GM13977 (cell line): ENCODE measurements at regions not wholly inside any gene's neighbourhood (a gene's known extent, or its start where the extent isn't known, plus 50 kb on each side); places are given as distances from the start of the nearest gene placed in this dataset.
"Not testable (repeated sequence)": the region's sequence is repeated elsewhere in the genome, so short reads cannot be mapped to it uniquely, and the experiment has no call there.

Experiments
- DNase-seq: peaks from one replicate; pipeline ENCODE4 v3.0.0; 2012; ENCODE audit warnings: low spot score
- in situ Hi-C: fragments of 300-500 bp; cut with MboI; formaldehyde crosslinking; loops from one replicate; pipeline ENCODE4 v1.12.0; 2022; ENCODE audit warnings: low sequenced_read_pairs, low pct_unique_long_range_greater_than_20kb, mixed read lengths, inconsistent platforms; ENCODE audit not compliant: unreplicated experiment
- TF ChIP-seq, protein P1 (sequence below): IDR thresholded peaks from 2 replicates; pipeline ENCODE4 v1.5.1; 2012; ENCODE audit warnings: mild to moderate bottlenecking, control low read depth; ENCODE audit not compliant: insufficient read depth; ENCODE audit errors: extremely low read depth, missing control alignments

DNA sequence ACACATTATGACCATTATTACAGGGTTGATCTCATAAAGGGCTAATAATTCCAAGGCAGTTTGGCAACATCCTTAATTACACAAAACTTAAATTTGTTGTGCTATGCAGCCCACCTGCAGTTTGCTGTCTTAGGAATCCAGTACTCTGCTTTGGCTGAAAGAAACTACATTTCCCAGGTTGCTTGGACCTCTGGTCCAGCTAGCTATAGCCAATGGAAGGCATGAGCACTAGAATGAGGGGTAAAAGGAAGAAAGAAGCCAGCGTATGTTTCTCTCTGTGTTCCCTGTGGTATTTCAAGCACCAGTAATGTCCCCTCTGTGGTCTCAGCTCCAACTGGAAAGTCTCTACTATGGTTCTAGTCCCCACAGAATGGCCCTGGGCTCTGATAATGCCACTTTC, 84.3 kb upstream of the TSC22D2 start:
- DNase-seq, result no peak
- in situ Hi-C loops, result no loop called here
- TF ChIP-seq, protein P1, sequence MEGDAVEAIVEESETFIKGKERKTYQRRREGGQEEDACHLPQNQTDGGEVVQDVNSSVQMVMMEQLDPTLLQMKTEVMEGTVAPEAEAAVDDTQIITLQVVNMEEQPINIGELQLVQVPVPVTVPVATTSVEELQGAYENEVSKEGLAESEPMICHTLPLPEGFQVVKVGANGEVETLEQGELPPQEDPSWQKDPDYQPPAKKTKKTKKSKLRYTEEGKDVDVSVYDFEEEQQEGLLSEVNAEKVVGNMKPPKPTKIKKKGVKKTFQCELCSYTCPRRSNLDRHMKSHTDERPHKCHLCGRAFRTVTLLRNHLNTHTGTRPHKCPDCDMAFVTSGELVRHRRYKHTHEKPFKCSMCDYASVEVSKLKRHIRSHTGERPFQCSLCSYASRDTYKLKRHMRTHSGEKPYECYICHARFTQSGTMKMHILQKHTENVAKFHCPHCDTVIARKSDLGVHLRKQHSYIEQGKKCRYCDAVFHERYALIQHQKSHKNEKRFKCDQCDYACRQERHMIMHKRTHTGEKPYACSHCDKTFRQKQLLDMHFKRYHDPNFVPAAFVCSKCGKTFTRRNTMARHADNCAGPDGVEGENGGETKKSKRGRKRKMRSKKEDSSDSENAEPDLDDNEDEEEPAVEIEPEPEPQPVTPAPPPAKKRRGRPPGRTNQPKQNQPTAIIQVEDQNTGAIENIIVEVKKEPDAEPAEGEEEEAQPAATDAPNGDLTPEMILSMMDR, result no peak

DNA sequence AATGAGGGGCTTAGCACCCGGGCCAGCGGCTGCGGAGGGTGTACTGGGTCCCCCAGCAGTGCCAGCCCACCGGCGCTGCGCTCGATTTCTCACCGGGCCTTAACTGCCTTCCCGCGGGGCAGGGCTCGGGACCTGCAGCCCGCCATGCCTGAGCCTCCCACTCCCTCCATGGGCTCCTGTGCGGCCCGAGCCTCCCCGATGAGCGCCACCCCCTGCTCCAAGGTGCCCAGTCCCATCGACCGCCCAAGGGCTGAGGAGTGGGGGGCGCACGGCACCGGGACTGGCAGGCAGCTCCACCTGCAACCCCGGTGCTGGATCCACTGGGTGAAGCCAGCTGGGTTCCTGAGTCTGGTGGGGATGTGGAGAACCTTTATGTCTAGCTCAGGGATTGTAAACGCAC, 85.0 kb upstream of the TSC22D2 start:
- DNase-seq, in situ Hi-C loops: not testable (repeated sequence)

DNA sequence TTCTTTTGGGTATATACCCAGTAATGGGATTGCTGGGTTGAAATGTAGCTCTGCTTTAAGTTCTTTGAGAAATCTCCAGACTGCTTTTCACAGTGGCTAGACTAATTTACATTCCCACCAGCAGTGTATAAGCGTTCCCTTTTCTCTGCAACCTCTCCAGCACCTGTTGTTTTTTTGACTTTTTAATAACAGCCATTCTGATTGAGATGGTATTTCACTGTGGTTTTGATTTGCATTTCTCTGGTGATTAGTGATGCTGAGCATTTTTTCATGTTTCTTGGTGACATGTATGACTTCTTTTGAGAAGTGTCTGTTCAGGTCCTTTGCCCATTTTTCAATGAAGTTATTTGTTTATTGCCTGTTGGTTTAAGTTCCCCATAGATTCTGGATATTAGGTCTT, 87.1 kb upstream of the TSC22D2 start:
- DNase-seq, in situ Hi-C loops: not testable (repeated sequence)

DNA sequence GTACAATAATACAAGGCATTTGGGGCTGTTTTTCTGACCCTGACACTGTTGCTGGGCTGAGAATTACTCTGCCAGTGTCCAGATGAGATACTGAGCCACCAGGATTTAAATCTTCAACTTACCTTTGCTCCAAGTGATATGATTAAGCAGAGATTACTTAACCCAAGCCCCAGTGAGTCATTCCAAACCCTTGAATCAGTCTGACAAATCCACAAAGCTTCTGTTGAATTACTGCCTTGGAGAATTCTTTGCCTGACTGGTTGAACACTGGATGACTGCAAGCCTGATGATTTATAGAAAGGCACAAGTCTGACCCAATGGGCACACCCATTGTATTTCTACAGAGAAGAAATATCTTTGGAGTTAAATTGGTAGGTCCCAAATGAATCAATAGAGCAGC, 88.2 kb upstream of the TSC22D2 start:
- TF ChIP-seq, protein P1, result no peak
- DNase-seq, result no peak
- in situ Hi-C loops, result no loop called here

DNA sequence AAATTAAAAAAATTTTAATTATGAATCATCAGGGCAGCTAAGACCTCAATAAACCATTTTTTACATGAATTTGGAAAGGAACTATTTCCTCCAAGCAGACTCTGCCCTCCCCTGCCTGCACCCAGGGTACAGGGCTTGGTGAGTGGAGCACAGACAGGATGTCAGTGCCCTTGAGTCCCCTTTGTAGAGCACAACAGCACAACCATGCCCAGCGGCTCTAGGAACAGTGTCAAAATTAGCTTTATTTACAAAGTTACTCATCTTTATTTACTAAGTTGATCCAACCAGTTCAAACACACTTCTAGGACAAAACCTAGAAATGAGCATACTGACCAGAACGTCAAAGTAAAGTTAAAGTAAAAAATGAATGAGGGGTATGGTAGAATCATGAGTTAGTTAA, 90.6 kb upstream of the TSC22D2 start:
- in situ Hi-C loops, result no loop called here
- TF ChIP-seq, protein P1, result no peak
- DNase-seq, result no peak

DNA sequence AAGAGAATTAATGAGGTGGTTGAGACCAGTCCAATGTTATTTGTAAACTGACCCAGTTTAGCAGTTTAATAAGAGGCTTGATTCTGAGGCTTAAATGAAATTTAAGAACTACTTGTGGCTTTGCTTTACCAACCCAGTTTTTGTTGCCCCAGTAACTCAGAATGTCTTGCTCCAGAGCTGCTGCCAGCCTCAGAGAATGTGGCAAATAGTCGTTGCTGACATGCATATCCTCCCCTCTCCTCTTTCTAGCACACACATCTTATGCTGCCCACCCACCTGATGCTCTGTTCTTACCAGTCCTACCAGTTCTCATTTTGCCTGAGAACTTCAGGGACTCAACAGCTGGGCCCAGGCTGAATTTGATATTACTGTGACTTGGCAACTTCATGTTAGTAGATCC, 92.4 kb upstream of the TSC22D2 start:
- in situ Hi-C loops, result no loop called here

DNA sequence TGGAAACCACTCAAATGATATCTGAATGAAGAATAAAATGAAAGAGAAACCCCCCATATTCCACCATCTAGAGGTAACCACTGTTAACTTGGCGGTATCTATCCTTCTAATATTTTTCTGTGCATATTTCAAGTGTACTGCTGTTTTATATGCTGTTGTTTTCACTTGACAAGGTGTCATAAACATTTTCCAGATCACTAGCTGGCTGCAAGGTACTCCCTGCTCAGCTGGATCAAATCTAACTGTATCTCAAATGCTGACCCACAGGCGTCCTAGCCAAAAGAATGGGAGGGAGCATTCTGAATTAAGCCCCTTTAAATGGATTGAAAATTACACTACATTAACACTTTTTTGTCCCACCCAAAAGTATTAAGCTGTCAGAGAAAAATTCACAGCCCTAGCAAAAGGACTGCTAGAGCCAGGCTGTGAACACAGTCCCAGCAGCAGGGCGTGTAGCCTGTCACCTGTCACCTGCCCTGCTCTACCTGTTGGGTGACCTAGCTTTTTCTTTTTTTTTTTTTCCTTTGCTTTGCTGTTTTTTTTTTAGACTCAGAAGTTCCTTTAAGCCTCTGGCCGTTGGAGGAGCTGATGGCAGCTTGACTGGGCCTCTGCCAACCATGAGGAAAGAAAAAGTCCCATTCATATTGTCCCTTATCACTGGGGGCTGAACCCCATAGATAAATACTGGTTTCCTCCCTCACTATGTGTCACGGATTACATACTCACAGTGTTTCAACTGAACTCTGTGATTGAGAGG, 93.7 kb upstream of the TSC22D2 start:
- TF ChIP-seq, protein P1, result no peak
- in situ Hi-C loops, result no loop called here
- no peak for DNase-seq

More for the DNA sequence above, 92.4 kb upstream of the TSC22D2 start:
- TF ChIP-seq, protein P1, result no peak
- DNase-seq, result no peak
